ENCODE measurements at regions not wholly inside any gene's neighbourhood (a gene's known extent, or its start where the extent isn't known, plus 50 kb on each side); places are given as distances from the start of the nearest gene placed in this dataset.

DNA sequence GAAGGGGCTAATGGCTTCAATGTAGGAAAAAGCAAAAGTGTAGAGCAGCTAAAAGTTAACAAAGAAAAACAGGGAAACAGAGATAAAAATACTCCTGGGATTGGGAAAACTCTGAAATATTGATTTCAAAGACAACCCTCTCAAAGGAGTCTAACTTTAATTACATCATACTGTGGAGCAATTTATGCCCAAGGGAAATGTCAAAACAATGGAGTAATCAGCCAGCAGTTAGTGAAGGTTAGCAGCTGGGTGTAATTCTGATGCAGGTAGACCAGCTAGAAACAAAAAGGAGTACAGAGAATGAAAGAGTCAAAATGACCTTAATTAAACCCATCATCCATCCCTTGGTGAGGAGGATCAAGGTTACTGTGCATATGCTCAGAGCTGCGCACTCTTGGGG, 169.0 kb downstream of the ADAM29 start:
- TF ChIP-seq SP1 (IDR thresholded peaks at IDR 0.05), result no peak
- no peak for TF ChIP-seq BHLHE40 (IDR thresholded peaks at IDR 0.05; ENCODE audit: borderline replicate concordance)
- no peak for TF ChIP-seq TARDBP (IDR thresholded peaks at IDR 0.05)
- no peak for TF ChIP-seq SUZ12 (IDR thresholded peaks at IDR 0.05)
- TF ChIP-seq FOXA1 (IDR thresholded peaks at IDR 0.05), result no peak
- TF ChIP-seq CTBP1 (IDR thresholded peaks at IDR 0.05; ENCODE audit: borderline replicate concordance), result no peak
